NCI-H1048 (cell line): ENCODE measurements at regions not wholly inside any gene's neighbourhood (a gene's known extent, or its start where the extent isn't known, plus 50 kb on each side); places are given as distances from the start of the nearest gene placed in this dataset.
"Not testable (repeated sequence)": the region's sequence is repeated elsewhere in the genome, so short reads cannot be mapped to it uniquely, and the experiment has no call there.

ENCODE experiments used
- DNase-seq: peaks from one replicate; lab custom pipeline; 2025; lab: John Stamatoyannopoulos, UW

- no peak for DNase-seq
These were observed 609.2 kb downstream of the PSAT1 start for GRCh38 chr9:78905986-78906755.

GRCh38 chr9:78909566-78909965 lies 612.6 kb downstream of the PSAT1 start:
- DNase-seq: no peak

GRCh38 chr9:78916884-78917283 lies 620.0 kb downstream of the PSAT1 start:
- not testable (repeated sequence) for DNase-seq

GRCh38 chr9:78918976-78919375 lies 622.1 kb downstream of the PSAT1 start:
- DNase-seq: no peak

GRCh38 chr9:78919701-78920100 lies 622.8 kb downstream of the PSAT1 start:
- no peak for DNase-seq

GRCh38 chr9:78921341-78921740 lies 624.4 kb downstream of the PSAT1 start:
- DNase-seq: no peak

GRCh38 chr9:78923966-78924659 lies 627.2 kb downstream of the PSAT1 start:
- DNase-seq: no peak

- DNase-seq: no peak
These were observed 630.4 kb downstream of the PSAT1 start for GRCh38 chr9:78927099-78927940.

- DNase-seq: no peak
These were observed 631.9 kb downstream of the PSAT1 start for GRCh38 chr9:78928625-78929405.

GRCh38 chr9:78930281-78930680 lies 633.4 kb downstream of the PSAT1 start:
- DNase-seq: no peak

- no peak for DNase-seq
These were observed 636.1 kb downstream of the PSAT1 start for GRCh38 chr9:78932849-78933627.

- DNase-seq: no peak
These were observed 636.9 kb upstream of the TLE4 start for GRCh38 chr9:78934880-78935279.

- DNase-seq: no peak
These were observed 632.9 kb upstream of the TLE4 start for GRCh38 chr9:78938821-78939220.

GRCh38 chr9:78939311-78940065 lies 632.3 kb upstream of the TLE4 start:
- DNase-seq: no peak

GRCh38 chr9:78940121-78940855 lies 631.5 kb upstream of the TLE4 start:
- no peak for DNase-seq

- no peak for DNase-seq
These were observed 617.5 kb upstream of the TLE4 start for GRCh38 chr9:78954286-78954685.

GRCh38 chr9:78958892-78959291 lies 612.9 kb upstream of the TLE4 start:
- DNase-seq: no peak

GRCh38 chr9:78962156-78962555 lies 609.6 kb upstream of the TLE4 start:
- DNase-seq: no peak

GRCh38 chr9:78963911-78964310 lies 607.9 kb upstream of the TLE4 start:
- no peak for DNase-seq
